Uterus (tissue), 3 donors: ENCODE measurements at regions not wholly inside any gene's neighbourhood (a gene's known extent, or its start where the extent isn't known, plus 50 kb on each side); places are given as distances from the start of the nearest gene placed in this dataset.

Source experiments
- DNase-seq, 2 donors: peaks; one replicate each; pipeline ENCODE4 v3.0.0-alpha.2; 2019 to 2020
- H3K27ac ChIP-seq, 2 donors: fragments of 200-600 bp; sonication (generic); 1 replicate in 1 of 2; 2 replicates in 1 of 2; pipeline ENCODE4 v1.5.1; 2016 to 2018
- H3K27me3 ChIP-seq, 2 donors: fragments of 200-600 bp; sonication (generic); one replicate each; pipeline ENCODE4 v1.5.1; 2018 to 2019; ENCODE audit warnings: control low read depth in 1 of 2
- H3K36me3 ChIP-seq, 2 donors: fragments of 200-600 bp; sonication (generic); one replicate each; pipeline ENCODE4 v1.5.1; 2019; ENCODE audit warnings: control low read depth in 1 of 2
- H3K4me1 ChIP-seq, 2 donors: fragments of 200-600 bp; sonication (generic); one replicate each; pipeline ENCODE4 v1.5.1; 2018 to 2019; ENCODE audit warnings: control low read depth in 1 of 2
- H3K4me3 ChIP-seq, 2 donors: fragments of 200-600 bp; sonication (generic); 1 replicate in 1 of 2; 2 replicates in 1 of 2; pipeline ENCODE4 v1.5.1; 2018 to 2019; ENCODE audit warnings: mild to moderate bottlenecking in 1 of 2
- H3K9me3 ChIP-seq, 2 donors: fragments of 200-600 bp; sonication (generic); one replicate each; pipeline ENCODE4 v1.5.1; 2019; ENCODE audit warnings: control low read depth in 1 of 2
- CTCF ChIP-seq, 4 experiments: fragments of 200-600 bp in 2 of 4; fragments of 450-650 bp in 2 of 4; sonication (generic) in 2 of 4; IDR thresholded peaks; one replicate each; pipeline ENCODE4 v1.5.1; 2016 to 2019; ENCODE audit warnings: antibody characterized with exemption in 4 of 4, mild to moderate bottlenecking in 2 of 4, moderate library complexity in 1 of 4
- POLR2A ChIP-seq, 2 donors: fragments of 450-650 bp; IDR thresholded peaks; one replicate each; pipeline ENCODE4 v1.6.1; 2016; ENCODE audit warnings: antibody characterized with exemption in 2 of 2, mild to moderate bottlenecking in 1 of 2, moderate library complexity in 1 of 2
- intact Hi-C: fragments of 100-400 bp; cut with DNase I; formaldehyde crosslinking; loops from one replicate; pipeline ENCODE4 v1.15.1; 2023; ENCODE audit warnings: low total_unique reads
- donor health status: DM: yes; HTN: yes; CAD: no.

GRCh38 chr1:187168297-187168696 lies 339.5 kb downstream of the PLA2G4A start:
- no peak overlapping the region for H3K27ac ChIP-seq
- no peaks in the 10 kb centered on the region for H3K36me3 ChIP-seq
- intact Hi-C loops: no loop called here
- H3K4me1 ChIP-seq: no peaks in the 10 kb centered on the region
- no peak for TF ChIP-seq POLR2A (IDR thresholded peaks at IDR 0.05)
- no peak for TF ChIP-seq CTCF (IDR thresholded peaks at IDR 0.05)
- H3K9me3 ChIP-seq: no peaks in the 10 kb centered on the region
- no peak for DNase-seq
- no peaks in the 10 kb centered on the region for H3K27me3 ChIP-seq
- H3K4me3 ChIP-seq: no peak overlapping the region

GRCh38 chr1:187185389-187185788 lies 356.6 kb downstream of the PLA2G4A start:
- Histone ChIP-seq H3K9me3 (no peaks in the 10 kb centered on the region), H3K36me3 (no peaks in the 10 kb centered on the region), H3K27me3 (no peaks in the 10 kb centered on the region), H3K4me1 (no peaks in the 10 kb centered on the region), H3K27ac (no peak overlapping the region), H3K4me3 (no peak overlapping the region)
- no peak for DNase-seq
- TF ChIP-seq POLR2A (IDR thresholded peaks at IDR 0.05) (no peak), CTCF (IDR thresholded peaks at IDR 0.05) (no peak)
- intact Hi-C loops: no loop called here

GRCh38 chr1:187197685-187198084 lies 368.9 kb downstream of the PLA2G4A start:
- TF ChIP-seq POLR2A (IDR thresholded peaks at IDR 0.05) (no peak), CTCF (IDR thresholded peaks at IDR 0.05) (no peak)
- no peaks in the 10 kb centered on the region for H3K27me3 ChIP-seq
- no peak overlapping the region for H3K4me3 ChIP-seq
- no peaks in the 10 kb centered on the region for H3K9me3 ChIP-seq
- H3K4me1 ChIP-seq: no peaks in the 10 kb centered on the region
- H3K27ac ChIP-seq: no peak overlapping the region
- intact Hi-C loops: no loop called here
- H3K36me3 ChIP-seq: no peaks in the 10 kb centered on the region
- DNase-seq: no peak

- intact Hi-C loops: no loop called here
- Histone ChIP-seq H3K36me3 (no peaks in the 10 kb centered on the region), H3K27ac (no peak overlapping the region), H3K4me1 (no peaks in the 10 kb centered on the region), H3K4me3 (no peak overlapping the region), H3K9me3 (no peaks in the 10 kb centered on the region), H3K27me3 (no peaks in the 10 kb centered on the region)
- no peak for DNase-seq
- TF ChIP-seq POLR2A (IDR thresholded peaks at IDR 0.05) (no peak), CTCF (IDR thresholded peaks at IDR 0.05) (no peak)
These were observed 374.5 kb downstream of the PLA2G4A start for GRCh38 chr1:187203257-187203656.

- no peak overlapping the region for H3K4me3 ChIP-seq
- H3K9me3 ChIP-seq: no peaks in the 10 kb centered on the region
- DNase-seq: no peak
- H3K27me3 ChIP-seq: no peaks in the 10 kb centered on the region
- intact Hi-C loops: no loop called here
- TF ChIP-seq CTCF (IDR thresholded peaks at IDR 0.05): no peak
- TF ChIP-seq POLR2A (IDR thresholded peaks at IDR 0.05): no peak
- no peaks in the 10 kb centered on the region for H3K36me3 ChIP-seq
- H3K4me1 ChIP-seq: no peaks in the 10 kb centered on the region
- H3K27ac ChIP-seq: no peak overlapping the region
These were observed 383.6 kb downstream of the PLA2G4A start for GRCh38 chr1:187212377-187212776.
